Kidney glomerular epithelial cell (primary cell): ENCODE measurements at regions not wholly inside any gene's neighbourhood (a gene's known extent, or its start where the extent isn't known, plus 50 kb on each side); places are given as distances from the start of the nearest gene placed in this dataset.
A peak's percentile ranks its signal among the peaks of the same experiment; 100 is the strongest.
"Not testable (repeated sequence)": the region's sequence is repeated elsewhere in the genome, so short reads cannot be mapped to it uniquely, and the experiment has no call there.

Experiments used
- DNase-seq: peaks from one replicate; lab custom pipeline; 2025; lab: John Stamatoyannopoulos, UW

GRCh38 chr6:34646714-34647113, 49.9 kb downstream of the ILRUN start:
- no peak for DNase-seq

DNA sequence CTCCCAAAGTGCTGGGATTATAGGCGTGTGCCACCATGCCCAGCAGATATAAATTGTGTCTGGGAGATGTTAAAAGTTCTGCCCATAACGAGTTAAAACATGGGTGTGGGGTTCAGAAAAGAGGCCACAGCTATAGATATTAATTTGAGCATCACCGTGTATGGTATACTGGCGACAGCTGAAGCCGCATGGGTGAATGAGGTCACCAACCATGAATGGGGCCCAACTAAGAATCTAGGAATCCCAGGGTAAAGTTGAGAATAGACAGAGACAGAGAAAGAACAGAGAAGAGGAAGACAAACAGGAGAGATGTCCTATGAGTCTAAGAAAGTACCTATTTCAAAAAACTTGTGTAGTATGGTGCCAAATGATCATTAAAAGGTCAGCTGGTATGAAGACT, 50.9 kb downstream of the ILRUN start:
- no peak for DNase-seq

DNA sequence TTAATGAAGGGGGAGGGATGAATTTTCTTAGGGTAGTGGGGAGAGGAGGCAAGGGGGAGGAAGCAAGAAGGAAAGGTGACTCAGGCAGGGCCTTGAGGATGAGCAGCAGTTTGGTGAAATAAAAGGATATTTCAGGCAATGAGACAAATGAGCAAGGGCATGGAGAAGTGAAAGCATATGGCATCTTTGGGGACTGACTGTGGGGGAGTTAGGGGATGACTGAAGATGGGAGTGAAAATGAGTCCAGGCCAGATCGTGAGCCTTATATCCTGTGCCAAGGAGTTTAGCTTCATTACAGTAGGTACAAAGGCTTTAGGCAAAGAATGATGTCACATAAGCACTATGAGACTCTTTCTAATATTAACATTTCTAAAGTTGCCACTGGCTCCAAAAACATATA, 51.9 kb downstream of the ILRUN start:
- DNase-seq = no peak

- DNase-seq = no peak
Measured at GRCh38 chr6:34642427-34642826, 54.1 kb downstream of the ILRUN start.

- DNase-seq = not testable (repeated sequence)
Measured at GRCh38 chr6:34640074-34640849, 56.3 kb downstream of the ILRUN start.

- no peak for DNase-seq
Measured at GRCh38 chr6:34638834-34639736, 57.5 kb downstream of the ILRUN start.

GRCh38 chr6:34633785-34634184, 62.8 kb downstream of the ILRUN start:
- no peak for DNase-seq

DNA sequence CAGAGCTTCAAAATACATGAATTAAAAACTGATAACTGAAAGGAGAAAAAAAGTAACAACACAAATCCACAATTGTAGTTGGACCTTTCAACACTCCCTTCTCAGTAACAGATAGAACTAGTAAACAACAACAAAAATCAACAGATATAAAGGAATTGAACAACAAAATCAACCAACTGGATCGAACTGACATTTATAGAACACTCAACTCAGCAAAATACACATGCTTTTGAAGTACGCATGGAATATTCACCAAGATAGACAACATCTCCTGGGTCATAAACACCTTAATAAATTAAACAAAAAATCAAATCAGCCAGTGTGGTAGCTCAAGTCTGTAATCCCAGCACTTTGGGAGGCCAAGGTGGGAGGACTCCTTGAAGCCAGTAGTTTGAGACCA, 63.3 kb downstream of the ILRUN start:
- no peak for DNase-seq

DNA sequence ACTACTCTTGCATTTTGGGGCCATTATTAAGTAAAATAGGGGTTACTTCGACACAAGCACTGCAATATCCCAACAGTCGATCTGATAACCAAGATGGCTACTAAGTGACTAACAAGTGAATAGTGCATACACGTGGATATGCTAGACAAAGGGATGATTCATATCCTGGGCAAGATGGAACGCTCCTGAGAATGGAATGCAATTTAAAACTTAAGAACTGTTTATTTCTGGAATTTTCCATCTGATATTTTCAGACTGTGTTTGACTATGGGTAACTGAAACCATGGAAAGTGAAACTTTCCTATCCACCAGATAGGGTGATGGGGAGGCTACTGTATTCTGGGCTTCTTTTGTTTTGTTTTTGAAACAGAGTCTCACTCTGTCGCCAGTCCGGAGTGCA, 66.5 kb downstream of the ILRUN start:
- DNase-seq = peak; percentile 67

GRCh38 chr6:34627296-34627695, 69.3 kb downstream of the ILRUN start:
- no peak for DNase-seq

- DNase-seq = no peak
Measured at GRCh38 chr6:34618430-34619182, 62.5 kb upstream of the SPDEF start.

DNA sequence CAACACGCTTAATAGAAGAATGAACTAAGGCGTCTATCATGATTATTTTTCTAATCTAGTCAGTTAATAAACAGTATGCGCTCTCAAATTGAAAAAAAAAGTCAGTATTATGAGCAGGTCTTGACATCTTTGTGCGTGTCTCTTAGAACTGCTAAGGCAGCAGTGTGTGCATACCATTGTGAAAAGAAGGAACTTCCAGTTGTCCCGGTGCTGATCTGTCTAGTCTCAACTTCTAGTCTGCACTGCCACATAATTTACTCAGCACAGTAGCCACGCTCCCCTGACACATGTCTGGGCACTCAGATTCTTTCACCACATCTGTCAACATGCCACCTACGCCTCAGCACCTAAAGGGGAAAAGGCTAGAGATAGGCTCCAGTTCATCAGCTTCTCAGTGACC, 61.1 kb upstream of the SPDEF start:
- DNase-seq = no peak

- DNase-seq = no peak
Measured at GRCh38 chr6:34616227-34616585, 60.1 kb upstream of the SPDEF start.

- DNase-seq = no peak
Measured at GRCh38 chr6:34615574-34616226, 59.6 kb upstream of the SPDEF start.

DNA sequence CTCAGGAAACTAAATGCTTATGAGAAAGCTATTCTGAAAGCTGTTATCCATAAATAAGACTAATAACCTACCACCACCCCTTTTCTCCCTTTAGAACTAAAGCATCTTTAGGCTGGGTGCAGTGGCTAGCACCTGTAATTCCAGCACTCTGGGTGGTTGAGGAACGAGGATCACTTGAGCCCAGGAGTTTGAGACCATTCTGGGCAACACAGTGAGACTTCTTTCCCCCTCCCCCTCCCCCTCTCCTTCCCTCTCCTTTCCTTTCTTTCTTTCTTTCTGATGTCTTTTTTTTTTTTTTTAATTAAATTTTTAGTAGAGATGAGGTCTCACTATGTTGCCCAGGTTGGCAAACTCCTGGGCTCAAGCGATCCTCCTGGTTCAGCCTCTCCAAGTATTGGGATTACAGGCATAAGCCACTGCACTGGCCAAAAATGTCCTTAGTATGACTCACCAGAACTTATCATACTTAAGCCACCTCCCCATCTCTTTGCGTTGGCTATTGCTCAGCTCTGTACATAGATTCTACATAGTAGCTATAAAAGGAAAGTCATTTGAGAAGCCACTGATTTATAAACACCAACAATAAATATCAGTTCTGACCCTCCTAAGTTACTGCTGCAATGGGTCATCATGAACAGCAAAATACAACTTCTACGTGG, 54.8 kb upstream of the SPDEF start:
- DNase-seq = no peak

DNA sequence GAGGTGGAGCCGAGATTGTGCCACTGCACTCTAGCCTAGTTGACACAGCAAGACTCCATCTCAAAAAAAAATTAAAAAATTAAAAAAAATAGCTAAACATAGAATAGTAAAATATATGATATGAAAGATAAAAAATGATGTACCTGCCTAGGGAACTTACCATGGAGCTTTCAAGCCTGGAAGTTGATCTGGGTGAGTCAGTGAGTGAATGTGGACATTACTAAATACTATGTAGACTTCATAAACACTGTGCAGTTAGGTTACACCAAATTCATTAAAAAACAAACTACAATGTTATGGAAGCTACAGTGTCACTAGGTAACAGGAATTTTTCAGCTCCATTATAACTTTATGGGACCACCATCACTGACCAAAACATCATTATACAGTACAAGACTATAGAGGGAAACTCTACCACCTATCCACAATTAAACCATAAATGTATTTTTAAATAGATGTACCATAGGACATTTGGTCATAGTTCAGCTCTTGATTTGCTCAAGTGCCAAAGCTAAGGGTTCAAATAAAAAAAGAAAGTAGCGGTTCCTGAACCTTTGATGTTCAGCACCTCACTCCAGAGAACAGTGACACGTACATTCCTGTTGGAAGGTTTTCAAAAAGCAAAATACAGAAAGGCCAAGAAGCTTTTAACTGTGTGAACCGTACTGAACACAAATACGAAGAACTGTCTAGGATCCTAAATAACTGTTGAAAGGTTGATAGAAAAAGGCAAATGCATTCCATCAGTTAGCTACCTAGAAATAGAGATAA, 52.4 kb upstream of the SPDEF start:
- no peak for DNase-seq

- no peak for DNase-seq
Measured at GRCh38 chr6:34606477-34607265, 50.5 kb upstream of the SPDEF start.
